Gastroesophageal sphincter (tissue), 4 donors: ENCODE measurements at regions not wholly inside any gene's neighbourhood (a gene's known extent, or its start where the extent isn't known, plus 50 kb on each side); places are given as distances from the start of the nearest gene placed in this dataset.
"Not testable (repeated sequence)": the region's sequence is repeated elsewhere in the genome, so short reads cannot be mapped to it uniquely, and the experiment has no call there.

Experiments
- ATAC-seq: fragments of 150-250 bp; one replicate; pipeline ENCODE4 v1.9.1; 2016; ENCODE audit warnings: mild to moderate bottlenecking, moderate library complexity
- H3K27ac ChIP-seq, 4 donors: fragments of 200-600 bp; sonication (generic) in 3 of 4; 1 replicate in 3 of 4; 2 replicates in 1 of 4; pipeline ENCODE4 v1.5.1; 2016 to 2019
- H3K27me3 ChIP-seq: fragments of 200-600 bp; sonication (generic); one replicate; pipeline ENCODE4 v1.5.1; 2019
- H3K36me3 ChIP-seq, 2 donors: fragments of 200-600 bp; sonication (generic); one replicate each; pipeline ENCODE4 v1.5.1; 2019; ENCODE audit warnings: control low read depth in 1 of 2
- H3K4me1 ChIP-seq, 3 donors: fragments of 200-600 bp; sonication (generic); 1 replicate in 2 of 3; 2 replicates in 1 of 3; pipeline ENCODE4 v1.5.1; 2016 to 2019; ENCODE audit warnings: control low read depth in 2 of 3
- H3K4me3 ChIP-seq, 2 donors: fragments of 200-600 bp; sonication (generic); one replicate each; pipeline ENCODE4 v1.5.1; 2019; ENCODE audit warnings: mild to moderate bottlenecking in 1 of 2, moderate library complexity in 1 of 2
- H3K9me3 ChIP-seq, 3 donors: fragments of 200-600 bp; sonication (generic); one replicate each; pipeline ENCODE4 v1.5.1; 2017 to 2019; ENCODE audit warnings: control low read depth in 2 of 3
- CTCF ChIP-seq, 4 experiments: fragments of 200-600 bp in 2 of 4; fragments of 450-650 bp in 2 of 4; sonication (generic) in 1 of 4; IDR thresholded peaks; one replicate each; pipeline ENCODE4 v1.5.1; 2017 to 2019; ENCODE audit warnings: antibody characterized with exemption in 4 of 4, mild to moderate bottlenecking in 2 of 4, moderate library complexity in 2 of 4
- EP300 ChIP-seq: sonication (generic); formaldehyde crosslinking; IDR thresholded peaks from one replicate; pipeline ENCODE4 v1.6.1; 2017; ENCODE audit warnings: antibody characterized with exemption, mild to moderate bottlenecking
- POLR2A ChIP-seq, 2 donors: fragments of 450-650 bp; IDR thresholded peaks; one replicate each; pipeline ENCODE4 v1.6.1; 2017; ENCODE audit warnings: antibody characterized with exemption in 2 of 2, mild to moderate bottlenecking in 2 of 2, moderate library complexity in 1 of 2
- POLR2AphosphoS5 ChIP-seq: sonication (generic); formaldehyde crosslinking; IDR thresholded peaks from one replicate; pipeline ENCODE4 v1.6.1; 2017; ENCODE audit warnings: antibody characterized with exemption
- WGBS, 2 donors: methylation state at CpG; one replicate each; pipeline ENCODE4 v1.1.5; 2018; ENCODE audit warnings: low coverage in 1 of 2; 5-methylcytosine and 5-hydroxymethylcytosine counted together

- Histone ChIP-seq H3K4me1 (peaks cover 0 to 4% (median 0%) of the 10 kb centered on the region in 3 donors), H3K36me3 (no peaks in the 10 kb centered on the region), H3K27me3 (no peaks in the 10 kb centered on the region), H3K9me3 (no peaks in the 10 kb centered on the region), H3K27ac (no peak overlapping the region), H3K4me3 (no peak overlapping the region)
- TF ChIP-seq POLR2A (IDR thresholded peaks at IDR 0.05) = no peak
- TF ChIP-seq EP300 = no peak
- no peak for TF ChIP-seq CTCF (IDR thresholded peaks at IDR 0.05)
- no peak for TF ChIP-seq POLR2AphosphoS5
- peak; percentile 80 for ATAC-seq
Observed at GRCh38 chr5:8829323-8830029, 716.4 kb downstream of the SEMA5A start.

DNA sequence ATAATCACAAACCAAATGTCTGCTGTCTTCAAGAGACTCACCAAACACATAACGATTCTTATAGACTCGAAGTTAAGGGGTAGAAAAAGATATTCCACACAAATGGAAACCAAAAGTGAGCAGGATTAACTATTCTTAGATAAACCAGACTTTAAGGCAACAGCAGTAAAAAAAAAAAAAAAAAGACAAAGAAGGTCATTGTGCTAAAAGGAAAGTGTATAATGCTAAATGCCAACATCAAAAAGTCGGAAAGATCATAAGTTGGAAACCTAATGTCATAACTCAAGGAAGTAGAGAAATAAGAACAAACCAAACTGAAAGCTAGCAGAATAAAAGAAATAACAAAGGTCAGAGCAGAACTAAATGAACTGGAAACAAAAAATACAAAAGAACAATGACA, 714.6 kb downstream of the SEMA5A start:
- H3K36me3 ChIP-seq = no peaks in the 10 kb centered on the region
- H3K27me3 ChIP-seq = no peaks in the 10 kb centered on the region
- peaks cover 0 to 4% (median 0%) of the 10 kb centered on the region in 3 donors for H3K4me1 ChIP-seq
- no peak overlapping the region for H3K27ac ChIP-seq
- TF ChIP-seq EP300 (no peak), CTCF (IDR thresholded peaks at IDR 0.05) (no peak), POLR2AphosphoS5 (no peak), POLR2A (IDR thresholded peaks at IDR 0.05) (no peak)
- no peak overlapping the region for H3K4me3 ChIP-seq
- H3K9me3 ChIP-seq = no peaks in the 10 kb centered on the region
- no peak for ATAC-seq
- WGBS, 2 donors = 75 to 77% methylated on average over 1 to 3 of the region's 3 CpGs

- no peak for TF ChIP-seq EP300
- TF ChIP-seq POLR2A (IDR thresholded peaks at IDR 0.05) = no peak
- no peak for TF ChIP-seq POLR2AphosphoS5
- no peak for TF ChIP-seq CTCF (IDR thresholded peaks at IDR 0.05)
- Histone ChIP-seq H3K9me3 (no peaks in the 10 kb centered on the region), H3K27ac (no peak overlapping the region), H3K27me3 (no peaks in the 10 kb centered on the region), H3K36me3 (no peaks in the 10 kb centered on the region), H3K4me3 (no peak overlapping the region), H3K4me1 (peaks cover 0 to 4% (median 0%) of the 10 kb centered on the region in 3 donors)
- WGBS, 2 donors = 87% methylated on average over 1 of the region's 1 CpG; no CpG with 5 or more reads in 1 of the 2 donors
- ATAC-seq = no peak
Observed at GRCh38 chr5:8831854-8832253, 714.0 kb downstream of the SEMA5A start.

DNA sequence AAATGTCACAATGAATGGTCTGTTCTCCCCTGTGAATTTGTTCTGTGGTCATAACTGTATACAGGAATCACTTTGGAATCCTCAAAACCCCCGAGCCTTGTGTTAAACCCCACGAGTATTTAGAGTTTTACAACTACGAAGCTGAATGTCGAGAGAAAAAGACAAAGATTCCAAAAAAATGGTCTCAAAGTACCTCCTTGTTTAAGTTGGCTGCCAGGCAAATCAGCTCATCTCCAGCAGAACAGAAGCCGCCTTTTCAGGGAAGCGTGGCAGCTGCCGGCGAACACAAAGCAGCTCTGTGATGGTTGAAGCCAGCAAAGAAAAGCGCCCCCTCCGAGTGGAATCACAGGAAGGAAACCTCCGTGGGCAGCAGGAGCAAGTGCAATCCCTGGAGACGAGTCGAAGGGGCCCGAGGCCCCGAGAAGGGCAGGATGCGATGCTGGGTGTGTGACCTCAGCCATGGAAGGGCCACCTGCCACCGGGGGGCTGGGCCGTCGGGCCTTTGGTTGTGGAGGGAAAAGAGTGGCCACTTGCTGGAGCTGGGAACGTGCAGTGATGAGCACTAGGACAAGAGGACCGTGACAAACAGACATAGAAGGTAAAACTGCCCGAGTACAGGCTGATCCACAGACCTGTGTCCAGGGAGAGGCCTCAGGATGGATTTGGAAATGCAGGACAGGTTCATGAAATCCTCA, 706.4 kb downstream of the SEMA5A start:
- no peaks in the 10 kb centered on the region for H3K36me3 ChIP-seq
- H3K4me3 ChIP-seq = no peak overlapping the region
- H3K4me1 ChIP-seq = no peaks in the 10 kb centered on the region
- peaks cover 0 to 5% (median 0%) of the 10 kb centered on the region in 3 donors for H3K9me3 ChIP-seq
- no peak overlapping the region for H3K27ac ChIP-seq
- ATAC-seq = no peak
- WGBS, 2 donors = 74 to 76% methylated on average over 8 to 10 of the region's 22 CpGs
- H3K27me3 ChIP-seq = no peaks in the 10 kb centered on the region
- TF ChIP-seq CTCF (IDR thresholded peaks at IDR 0.05) (no peak), POLR2A (IDR thresholded peaks at IDR 0.05) (no peak), POLR2AphosphoS5 (no peak), EP300 (no peak)

- Histone ChIP-seq H3K27ac (no peak overlapping the region), H3K4me3 (no peak overlapping the region), H3K27me3 (no peaks in the 10 kb centered on the region), H3K4me1 (no peaks in the 10 kb centered on the region), H3K36me3 (no peaks in the 10 kb centered on the region), H3K9me3 (peaks cover 0 to 5% (median 0%) of the 10 kb centered on the region in 3 donors)
- WGBS, 2 donors = 75% methylated on average over 10 of the region's 39 CpGs; no CpG with 5 or more reads in 1 of the 2 donors
- ATAC-seq = no peak
- TF ChIP-seq POLR2A (IDR thresholded peaks at IDR 0.05) = no peak
Observed at GRCh38 chr5:8840237-8840636, 705.6 kb downstream of the SEMA5A start.

- H3K9me3 ChIP-seq, H3K27ac ChIP-seq, H3K4me1 ChIP-seq, H3K4me3 ChIP-seq, ATAC-seq, H3K27me3 ChIP-seq, H3K36me3 ChIP-seq: not testable (repeated sequence)
- 75 to 89% methylated on average over 2 to 4 of the region's 8 CpGs for WGBS, 2 donors
Observed at GRCh38 chr5:8840746-8841145, 705.1 kb downstream of the SEMA5A start.
